LNCaP clone FGC (cell line): ENCODE measurements at regions not wholly inside any gene's neighbourhood (a gene's known extent, or its start where the extent isn't known, plus 50 kb on each side); places are given as distances from the start of the nearest gene placed in this dataset.
"Not testable (repeated sequence)": the region's sequence is repeated elsewhere in the genome, so short reads cannot be mapped to it uniquely, and the experiment has no call there.

Experiments used
- DNase-seq: peaks from one replicate; pipeline ENCODE4 v3.0.0-alpha.2; 2011; ENCODE audit warnings: low read depth
- H3K4me3 ChIP-seq: 2 replicates; pipeline ENCODE4 v1.5.1; 2011; ENCODE audit warnings: mild to moderate bottlenecking, low read depth, low read length, control low read depth
- TF ChIP-seq, protein P1 (sequence below): IDR thresholded peaks from 2 replicates; pipeline ENCODE4 v1.5.1; 2012; ENCODE audit warnings: mild to moderate bottlenecking; ENCODE audit not compliant: control insufficient read depth, insufficient read depth; ENCODE audit errors: extremely low read depth

DNA sequence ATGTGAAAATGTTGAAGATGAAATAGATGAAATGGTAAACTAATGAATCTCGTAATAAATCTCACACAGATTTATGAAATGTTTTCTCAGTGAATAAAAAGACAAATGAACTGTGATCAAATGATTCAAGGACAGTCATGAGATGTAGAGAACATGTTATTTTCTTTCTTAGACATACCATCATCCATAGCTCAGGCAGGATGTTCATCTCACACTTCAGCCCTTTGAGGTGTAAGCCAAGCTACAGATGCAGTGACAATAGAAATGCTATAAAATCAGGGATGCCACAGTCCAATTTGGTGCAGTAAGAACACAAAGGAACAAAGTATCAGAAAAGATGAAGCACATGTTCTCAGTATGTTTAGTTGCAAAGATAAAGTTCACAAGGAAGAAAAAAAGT lies 242.7 kb upstream of the KRR1 start:
- TF ChIP-seq, protein P1, sequence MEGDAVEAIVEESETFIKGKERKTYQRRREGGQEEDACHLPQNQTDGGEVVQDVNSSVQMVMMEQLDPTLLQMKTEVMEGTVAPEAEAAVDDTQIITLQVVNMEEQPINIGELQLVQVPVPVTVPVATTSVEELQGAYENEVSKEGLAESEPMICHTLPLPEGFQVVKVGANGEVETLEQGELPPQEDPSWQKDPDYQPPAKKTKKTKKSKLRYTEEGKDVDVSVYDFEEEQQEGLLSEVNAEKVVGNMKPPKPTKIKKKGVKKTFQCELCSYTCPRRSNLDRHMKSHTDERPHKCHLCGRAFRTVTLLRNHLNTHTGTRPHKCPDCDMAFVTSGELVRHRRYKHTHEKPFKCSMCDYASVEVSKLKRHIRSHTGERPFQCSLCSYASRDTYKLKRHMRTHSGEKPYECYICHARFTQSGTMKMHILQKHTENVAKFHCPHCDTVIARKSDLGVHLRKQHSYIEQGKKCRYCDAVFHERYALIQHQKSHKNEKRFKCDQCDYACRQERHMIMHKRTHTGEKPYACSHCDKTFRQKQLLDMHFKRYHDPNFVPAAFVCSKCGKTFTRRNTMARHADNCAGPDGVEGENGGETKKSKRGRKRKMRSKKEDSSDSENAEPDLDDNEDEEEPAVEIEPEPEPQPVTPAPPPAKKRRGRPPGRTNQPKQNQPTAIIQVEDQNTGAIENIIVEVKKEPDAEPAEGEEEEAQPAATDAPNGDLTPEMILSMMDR: no peak

DNA sequence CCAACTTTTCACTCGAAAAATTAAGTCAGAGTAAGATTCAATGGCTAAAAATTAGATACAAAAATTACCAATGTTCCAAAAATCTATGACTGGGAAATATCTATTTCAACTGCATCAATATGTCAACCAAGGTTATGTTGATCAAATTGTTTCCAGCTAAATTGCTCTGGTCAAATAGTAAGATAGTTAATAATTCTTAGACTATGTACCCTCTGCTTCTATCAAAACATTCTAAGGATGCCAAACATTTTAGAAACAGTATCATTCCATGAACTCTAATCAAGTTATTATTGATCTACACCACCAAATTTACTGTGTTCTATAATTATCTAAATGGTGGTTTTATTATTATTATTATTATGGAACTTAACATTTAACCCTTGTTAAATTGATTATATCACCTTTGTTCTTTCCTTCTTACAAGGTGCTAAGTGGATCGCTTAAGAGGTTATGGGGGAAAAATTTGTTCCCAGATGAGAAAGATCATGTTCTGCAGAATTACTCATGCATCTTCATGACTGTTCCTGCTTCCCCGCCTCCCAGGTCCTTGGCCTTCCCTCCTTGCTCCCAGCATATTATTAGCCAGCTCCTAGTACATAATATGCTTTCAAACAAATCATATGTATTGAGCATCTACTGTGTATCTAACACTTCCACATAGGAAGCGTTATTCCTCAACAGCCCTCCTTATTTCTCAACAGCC lies 240.5 kb upstream of the KRR1 start:
- DNase-seq: no peak
- H3K4me3 ChIP-seq: no peak overlapping the region
- TF ChIP-seq, protein P1: no peak

More for the DNA sequence above, 242.7 kb upstream of the KRR1 start:
- H3K4me3 ChIP-seq: no peak overlapping the region
- no peak for DNase-seq

DNA sequence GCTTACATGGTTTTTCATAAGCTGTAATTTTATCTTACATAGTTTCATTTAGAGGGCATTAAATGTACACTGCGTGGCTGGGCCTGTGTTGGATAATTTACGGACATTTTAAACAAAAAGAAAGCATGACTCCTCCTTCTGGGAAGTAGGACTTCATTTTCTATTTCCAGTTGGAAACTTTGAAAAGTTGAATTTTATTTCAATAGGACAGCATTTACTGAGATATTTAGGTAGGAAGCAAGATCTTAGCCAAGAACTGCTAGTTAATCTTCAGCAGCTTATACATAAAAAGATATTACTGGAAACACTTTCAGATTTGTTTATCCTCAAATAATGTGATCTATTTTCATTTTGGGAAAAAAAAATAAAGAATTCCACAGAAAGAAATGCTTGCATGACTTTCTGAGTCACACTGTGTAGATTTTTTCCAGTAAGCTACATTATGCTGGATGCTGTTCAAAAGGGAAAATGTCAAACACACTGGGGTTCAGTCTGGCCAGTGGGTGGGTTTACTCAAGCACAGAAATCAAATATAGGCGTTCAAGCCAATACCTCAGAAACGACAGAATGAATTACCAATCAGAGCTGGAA lies 239.4 kb upstream of the KRR1 start:
- TF ChIP-seq, protein P1: no peak
- no peak for DNase-seq
- H3K4me3 ChIP-seq: no peak overlapping the region

DNA sequence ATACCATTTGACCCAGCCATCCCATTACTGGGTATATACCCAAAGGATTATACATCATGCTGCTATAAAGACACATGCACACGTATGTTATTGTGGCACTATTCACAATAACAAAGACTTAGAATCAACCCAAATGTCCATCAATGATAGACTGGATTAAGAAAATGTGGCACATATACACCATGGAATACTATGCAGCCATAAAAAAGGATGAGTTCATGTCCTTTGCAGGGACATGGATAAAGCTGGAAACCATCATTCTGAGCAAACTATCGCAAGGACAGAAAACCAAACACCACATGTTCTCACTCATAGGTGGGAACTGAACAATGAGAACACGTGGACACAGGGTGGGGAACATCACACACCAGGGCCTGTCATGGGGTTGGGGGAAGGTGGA lies 237.6 kb upstream of the KRR1 start:
- DNase-seq, H3K4me3 ChIP-seq: not testable (repeated sequence)

DNA sequence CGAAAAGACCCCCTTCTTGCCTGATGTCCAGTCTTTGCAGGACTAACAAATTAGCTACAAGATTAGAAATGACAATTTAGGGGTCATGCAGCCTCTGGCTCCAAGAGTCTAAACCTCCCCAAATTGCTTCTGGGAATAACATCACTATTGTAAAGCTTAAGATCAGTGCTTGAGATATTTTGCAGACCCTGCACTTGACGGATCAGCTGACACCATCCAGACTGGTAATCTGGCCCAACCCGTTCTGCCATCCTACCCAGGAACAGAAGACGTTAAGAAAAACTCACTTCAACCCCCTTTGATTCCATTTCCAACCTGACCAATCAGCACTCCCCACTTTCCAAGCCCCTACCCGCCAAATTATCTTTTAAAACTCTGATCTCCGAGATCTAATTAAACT lies 236.7 kb upstream of the KRR1 start:
- no peak overlapping the region for H3K4me3 ChIP-seq
- DNase-seq: no peak
- TF ChIP-seq, protein P1: no peak

DNA sequence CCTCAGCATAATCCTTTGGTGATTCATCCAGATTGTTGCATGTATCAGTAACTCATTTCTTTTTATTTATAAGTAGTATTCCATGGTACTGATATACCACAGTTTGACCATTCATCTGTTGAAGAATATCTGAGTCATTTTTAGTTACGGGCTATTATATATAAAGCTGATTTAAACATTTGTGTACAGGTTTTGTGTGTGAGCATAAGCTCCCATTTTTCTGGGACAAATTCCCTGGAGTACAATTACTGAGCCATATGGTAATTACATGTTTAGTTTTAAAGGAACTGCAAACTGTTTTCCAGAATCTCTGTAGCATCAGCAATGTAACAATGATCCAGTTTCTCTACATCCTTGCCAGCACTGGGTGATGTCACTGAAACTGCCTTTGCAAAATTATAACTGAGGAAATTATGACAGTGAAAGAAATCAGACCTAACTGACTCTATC lies 236.2 kb upstream of the KRR1 start:
- TF ChIP-seq, protein P1: no peak
- no peak overlapping the region for H3K4me3 ChIP-seq
- DNase-seq: no peak

DNA sequence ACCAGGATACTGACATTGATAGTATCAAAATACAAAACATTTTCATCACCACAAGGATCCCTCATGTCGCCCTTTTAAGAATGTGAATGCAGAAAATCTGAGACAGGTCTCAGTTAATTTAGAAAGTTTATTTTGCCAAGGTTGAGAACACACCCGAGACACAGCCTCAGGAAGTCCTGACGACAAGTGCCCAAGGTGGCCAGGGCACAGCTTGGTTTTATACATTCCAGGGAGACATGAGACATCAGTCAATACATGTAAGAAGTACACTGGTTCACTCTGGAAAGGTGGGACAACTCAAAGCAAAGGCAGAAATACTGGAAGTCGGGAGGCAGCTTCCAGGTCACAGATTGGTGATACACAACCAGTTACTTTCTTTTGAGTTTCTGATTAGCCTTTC lies 235.2 kb upstream of the KRR1 start:
- TF ChIP-seq, protein P1: no peak
- H3K4me3 ChIP-seq: no peak overlapping the region
- DNase-seq: no peak
